Fibroblast of peridontal ligament (primary cell): ENCODE measurements at regions not wholly inside any gene's neighbourhood (a gene's known extent, or its start where the extent isn't known, plus 50 kb on each side); places are given as distances from the start of the nearest gene placed in this dataset.
"Not testable (repeated sequence)": the region's sequence is repeated elsewhere in the genome, so short reads cannot be mapped to it uniquely, and the experiment has no call there.

Experiments used
- DNase-seq: peaks from one replicate; pipeline ENCODE4 v3.0.0-alpha.2; 2010; ENCODE audit errors: extremely low read depth

GRCh38 chr2:167595021-167595420 is 652.4 kb downstream of the STK39 start:
- DNase-seq: no peak

- no peak for DNase-seq
Observed at GRCh38 chr2:167592441-167592840, 655.0 kb downstream of the STK39 start.

- no peak for DNase-seq
Observed at GRCh38 chr2:167582619-167583018, 664.8 kb downstream of the STK39 start.

- peak; percentile 35 for DNase-seq
Observed at GRCh38 chr2:167581961-167582574, 665.3 kb downstream of the STK39 start.

- DNase-seq: peak; percentile 6
Observed at GRCh38 chr2:167579826-167580225, 667.6 kb downstream of the STK39 start.

GRCh38 chr2:167575276-167575675 is 672.1 kb downstream of the STK39 start:
- DNase-seq: no peak

GRCh38 chr2:167572883-167573619 is 674.3 kb downstream of the STK39 start:
- DNase-seq: no peak

- no peak for DNase-seq
Observed at GRCh38 chr2:167570370-167570769, 677.0 kb downstream of the STK39 start.

GRCh38 chr2:167563885-167564619 is 675.8 kb downstream of the XIRP2 start:
- not testable (repeated sequence) for DNase-seq

- not testable (repeated sequence) for DNase-seq
Observed at GRCh38 chr2:167558272-167558991, 670.2 kb downstream of the XIRP2 start.

- DNase-seq: no peak
Observed at GRCh38 chr2:167555098-167555720, 666.9 kb downstream of the XIRP2 start.

GRCh38 chr2:167553635-167554034 is 665.4 kb downstream of the XIRP2 start:
- DNase-seq: no peak

GRCh38 chr2:167551416-167551815 is 663.1 kb downstream of the XIRP2 start:
- DNase-seq: no peak

GRCh38 chr2:167550448-167550847 is 662.2 kb downstream of the XIRP2 start:
- DNase-seq: peak; percentile 36

- no peak for DNase-seq
Observed at GRCh38 chr2:167548396-167548795, 660.1 kb downstream of the XIRP2 start.

GRCh38 chr2:167544602-167545001 is 656.3 kb downstream of the XIRP2 start:
- DNase-seq: no peak

- no peak for DNase-seq
Observed at GRCh38 chr2:167543721-167544120, 655.4 kb downstream of the XIRP2 start.

GRCh38 chr2:167537743-167538142 is 649.5 kb downstream of the XIRP2 start:
- no peak for DNase-seq

- DNase-seq: no peak
Observed at GRCh38 chr2:167534443-167534842, 646.2 kb downstream of the XIRP2 start.

- DNase-seq: no peak
Observed at GRCh38 chr2:167524786-167525185, 636.5 kb downstream of the XIRP2 start.

- no peak for DNase-seq
Observed at GRCh38 chr2:167510071-167510759, 621.9 kb downstream of the XIRP2 start.
